SW 1271 (cell line): ENCODE measurements at regions not wholly inside any gene's neighbourhood (a gene's known extent, or its start where the extent isn't known, plus 50 kb on each side); places are given as distances from the start of the nearest gene placed in this dataset.
"Not testable (repeated sequence)": the region's sequence is repeated elsewhere in the genome, so short reads cannot be mapped to it uniquely, and the experiment has no call there.

ENCODE experiments used
- DNase-seq, 2 experiments: peaks; one replicate each; lab custom pipeline; 2025; lab: John Stamatoyannopoulos, UW

GRCh38 chr16:64109241-64109640, 1012.6 kb downstream of the CDH11 start:
- no peak for DNase-seq

- DNase-seq: no peak
Measured at GRCh38 chr16:64102654-64103053, 1019.2 kb downstream of the CDH11 start.

GRCh38 chr16:64098451-64098850, 1023.4 kb downstream of the CDH11 start:
- no peak for DNase-seq

GRCh38 chr16:64096689-64097088, 1025.2 kb downstream of the CDH11 start:
- DNase-seq: no peak

- DNase-seq: no peak
Measured at GRCh38 chr16:64094992-64095634, 1026.8 kb downstream of the CDH11 start.

GRCh38 chr16:64094181-64094965, 1027.5 kb downstream of the CDH11 start:
- DNase-seq: no peak

- DNase-seq: no peak
Measured at GRCh38 chr16:64092271-64092670, 1029.6 kb downstream of the CDH11 start.

GRCh38 chr16:64090327-64090726, 1031.5 kb downstream of the CDH11 start:
- no peak for DNase-seq

- DNase-seq: peak in 1 of 2 experiments; percentile 3
Measured at GRCh38 chr16:64089697-64090096, 1032.2 kb downstream of the CDH11 start.

- no peak for DNase-seq
Measured at GRCh38 chr16:64088838-64089237, 1033.0 kb downstream of the CDH11 start.

- no peak for DNase-seq
Measured at GRCh38 chr16:64085296-64085695, 1036.6 kb downstream of the CDH11 start.

GRCh38 chr16:64084706-64085105, 1037.2 kb downstream of the CDH11 start:
- DNase-seq: no peak

GRCh38 chr16:64083428-64084129, 1038.3 kb downstream of the CDH11 start:
- no peak for DNase-seq

- DNase-seq: no peak
Measured at GRCh38 chr16:64077242-64077641, 1044.6 kb downstream of the CDH11 start.

GRCh38 chr16:64074706-64075105, 1047.2 kb downstream of the CDH11 start:
- no peak for DNase-seq

- not testable (repeated sequence) for DNase-seq
Measured at GRCh38 chr16:64072131-64072730, 1049.6 kb downstream of the CDH11 start.

GRCh38 chr16:64065523-64065922, 1056.3 kb downstream of the CDH11 start:
- DNase-seq: no peak

- DNase-seq: no peak
Measured at GRCh38 chr16:64061621-64062020, 1060.2 kb downstream of the CDH11 start.

GRCh38 chr16:64060631-64061030, 1061.2 kb downstream of the CDH11 start:
- no peak for DNase-seq

GRCh38 chr16:64058685-64059084, 1063.2 kb downstream of the CDH11 start:
- DNase-seq: no peak

- DNase-seq: peak in 1 of 2 experiments; percentile 19
Measured at GRCh38 chr16:64051824-64052223, 1070.0 kb downstream of the CDH11 start.

GRCh38 chr16:64047878-64048277, 1074.0 kb downstream of the CDH11 start:
- DNase-seq: no peak
